ENCODE measurements at regions not wholly inside any gene's neighbourhood (a gene's known extent, or its start where the extent isn't known, plus 50 kb on each side); places are given as distances from the start of the nearest gene placed in this dataset.

- peak; percentile 41 for TF ChIP-seq CTCF (IDR thresholded peaks at IDR 0.05; ENCODE audit: insufficient read depth, low read length, poor library complexity, severe bottlenecking)
- Histone ChIP-seq H3K36me3 (ENCODE audit: control insufficient read depth, insufficient read depth, low read length) (no peaks in the 10 kb centered on the region), H3K27me3 (replicated peaks; ENCODE audit: control insufficient read depth, insufficient read depth, low read length) (no peaks in the 10 kb centered on the region), H3K4me3 (replicated peaks; ENCODE audit: low read depth, low read length) (no peak overlapping the region)
- no peak for DNase-seq (ENCODE audit: extremely low read depth, insufficient read length)
These were observed 56.3 kb upstream of the EYA4 start for GRCh38 chr6:133184798-133185372.

DNA sequence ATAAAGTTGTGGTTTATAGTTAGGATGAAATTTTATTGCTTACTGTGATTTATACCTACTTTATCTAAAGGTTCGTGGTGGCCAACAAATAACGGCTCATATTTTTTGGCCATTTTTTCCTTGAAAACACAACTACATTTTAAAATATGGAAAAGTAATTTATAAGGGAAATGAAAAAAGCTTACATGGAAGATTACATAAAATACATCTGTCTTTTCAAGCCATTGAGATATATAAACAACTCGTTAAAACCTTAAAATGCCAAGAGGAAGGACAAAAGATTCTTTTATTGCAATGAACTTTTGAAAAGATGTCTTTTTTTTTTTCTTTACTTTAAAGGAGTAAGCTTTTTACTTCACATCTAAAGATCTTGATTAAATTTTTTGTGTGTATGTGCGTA is 55.4 kb upstream of the EYA4 start:
- no peaks in the 10 kb centered on the region for H3K27me3 ChIP-seq (replicated peaks; ENCODE audit: control insufficient read depth, insufficient read depth, low read length)
- no peak for TF ChIP-seq CTCF (IDR thresholded peaks at IDR 0.05; ENCODE audit: insufficient read depth, low read length, poor library complexity, severe bottlenecking)
- no peak overlapping the region for H3K4me3 ChIP-seq (replicated peaks; ENCODE audit: low read depth, low read length)
- H3K36me3 ChIP-seq (ENCODE audit: control insufficient read depth, insufficient read depth, low read length) = no peaks in the 10 kb centered on the region
- DNase-seq (ENCODE audit: extremely low read depth, insufficient read length) = no peak

DNA sequence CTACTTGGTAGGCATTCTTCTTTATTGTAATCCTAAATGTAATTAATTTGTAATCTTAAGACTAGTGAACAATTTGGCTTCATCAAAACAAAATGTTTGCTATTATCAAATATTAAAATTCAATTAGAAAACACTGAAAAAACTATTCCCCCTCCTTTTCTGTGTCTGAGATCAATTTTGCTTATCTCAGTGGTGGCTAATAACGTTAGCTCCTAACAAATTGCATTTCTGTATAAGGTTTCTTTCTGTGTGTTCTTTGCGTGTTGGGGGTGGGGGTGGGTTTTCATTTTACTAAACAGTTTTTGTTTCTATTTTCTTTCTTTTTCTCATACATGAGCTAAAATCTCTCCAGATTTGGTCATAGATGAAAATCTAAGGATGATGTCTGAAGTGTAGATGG is 54.0 kb upstream of the EYA4 start:
- Histone ChIP-seq H3K27me3 (replicated peaks; ENCODE audit: control insufficient read depth, insufficient read depth, low read length) (no peaks in the 10 kb centered on the region), H3K36me3 (ENCODE audit: control insufficient read depth, insufficient read depth, low read length) (no peaks in the 10 kb centered on the region), H3K4me3 (replicated peaks; ENCODE audit: low read depth, low read length) (no peak overlapping the region)
- no peak for TF ChIP-seq CTCF (IDR thresholded peaks at IDR 0.05; ENCODE audit: insufficient read depth, low read length, poor library complexity, severe bottlenecking)
- DNase-seq (ENCODE audit: extremely low read depth, insufficient read length) = no peak

DNA sequence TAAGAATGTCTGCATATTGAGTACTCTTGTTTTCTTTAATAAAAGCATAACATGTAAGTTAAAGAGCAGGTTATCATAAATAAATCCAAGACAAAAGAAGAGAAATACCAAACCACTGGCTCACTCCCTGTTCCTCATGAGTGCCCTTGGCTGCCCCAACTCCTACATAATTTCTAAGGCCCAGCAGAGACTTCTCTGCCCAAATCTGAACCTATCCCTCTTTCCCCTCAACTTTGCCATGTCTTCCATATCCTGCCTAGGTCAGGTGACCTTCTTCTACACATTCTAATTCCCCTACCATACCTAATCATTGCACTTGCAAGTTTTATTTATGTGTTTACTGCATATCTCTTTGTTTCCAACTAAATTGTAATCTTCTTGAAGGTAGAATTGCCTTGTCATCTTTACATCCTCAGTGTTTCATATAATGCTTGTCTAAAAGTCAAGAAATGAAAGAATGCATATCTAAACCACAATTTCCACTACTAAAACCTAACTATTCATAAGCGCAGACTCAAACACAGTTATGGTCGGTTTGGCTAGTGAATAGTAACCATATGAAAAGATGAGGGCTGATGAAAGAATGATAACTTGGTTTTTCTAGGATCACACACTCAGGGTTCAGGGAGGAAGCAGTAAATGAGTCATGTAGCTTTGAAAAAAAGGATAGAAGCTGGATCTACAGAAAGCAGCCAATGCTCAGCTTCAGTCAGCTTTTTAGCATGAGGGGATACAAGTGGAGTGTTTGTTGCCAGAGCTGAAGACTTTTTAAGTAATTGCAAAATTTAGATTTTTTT is 53.3 kb upstream of the EYA4 start:
- H3K36me3 ChIP-seq (ENCODE audit: control insufficient read depth, insufficient read depth, low read length) = no peaks in the 10 kb centered on the region
- TF ChIP-seq CTCF (IDR thresholded peaks at IDR 0.05; ENCODE audit: insufficient read depth, low read length, poor library complexity, severe bottlenecking) = no peak
- DNase-seq (ENCODE audit: extremely low read depth, insufficient read length) = no peak
- H3K4me3 ChIP-seq (replicated peaks; ENCODE audit: low read depth, low read length) = no peak overlapping the region
- H3K27me3 ChIP-seq (replicated peaks; ENCODE audit: control insufficient read depth, insufficient read depth, low read length) = no peaks in the 10 kb centered on the region

DNA sequence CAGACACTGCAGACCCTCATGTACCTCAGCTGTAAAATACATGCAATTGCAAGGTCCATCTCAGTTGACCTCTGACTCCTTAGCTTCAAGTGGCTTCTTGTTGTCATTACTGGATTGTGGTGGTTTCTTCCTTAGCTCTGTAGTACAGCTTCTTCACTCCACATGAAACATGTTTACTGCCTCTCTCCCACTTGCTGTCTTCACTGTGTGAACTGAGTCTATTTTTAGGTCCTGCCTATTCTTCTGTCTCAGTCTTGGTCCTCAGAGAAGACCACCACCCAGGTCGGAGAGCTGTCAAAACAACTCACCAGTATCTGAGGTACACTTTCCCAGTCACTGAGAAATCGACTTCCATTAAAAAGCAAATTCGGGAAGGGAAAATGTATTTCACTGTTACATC is 50.2 kb upstream of the EYA4 start:
- TF ChIP-seq CTCF (IDR thresholded peaks at IDR 0.05; ENCODE audit: insufficient read depth, low read length, poor library complexity, severe bottlenecking) = no peak
- no peak for DNase-seq (ENCODE audit: extremely low read depth, insufficient read length)
- no peak overlapping the region for H3K4me3 ChIP-seq (replicated peaks; ENCODE audit: low read depth, low read length)
- no peaks in the 10 kb centered on the region for H3K36me3 ChIP-seq (ENCODE audit: control insufficient read depth, insufficient read depth, low read length)
- no peaks in the 10 kb centered on the region for H3K27me3 ChIP-seq (replicated peaks; ENCODE audit: control insufficient read depth, insufficient read depth, low read length)
